Lower leg skin (tissue), 3 donors: ENCODE measurements at regions not wholly inside any gene's neighbourhood (a gene's known extent, or its start where the extent isn't known, plus 50 kb on each side); places are given as distances from the start of the nearest gene placed in this dataset.

ENCODE experiments used
- CTCF ChIP-seq, 3 donors: fragments of 450-650 bp; IDR thresholded peaks; one replicate each; pipeline ENCODE4 v1.5.1; 2016; ENCODE audit warnings: antibody characterized with exemption in 3 of 3, mild to moderate bottlenecking in 3 of 3, moderate library complexity in 2 of 3
- POLR2A ChIP-seq, 2 donors: fragments of 450-650 bp; IDR thresholded peaks; one replicate each; pipeline ENCODE4 v1.6.1; 2016 to 2017; ENCODE audit warnings: antibody characterized with exemption in 2 of 2, mild to moderate bottlenecking in 1 of 2, moderate library complexity in 1 of 2

GRCh38 chr14:99118946-99119345, 153.1 kb downstream of the BCL11B start:
- TF ChIP-seq CTCF (IDR thresholded peaks at IDR 0.05): no peak
- TF ChIP-seq POLR2A (IDR thresholded peaks at IDR 0.05): no peak
